ENCODE measurements at regions not wholly inside any gene's neighbourhood (a gene's known extent, or its start where the extent isn't known, plus 50 kb on each side); places are given as distances from the start of the nearest gene placed in this dataset.

DNA sequence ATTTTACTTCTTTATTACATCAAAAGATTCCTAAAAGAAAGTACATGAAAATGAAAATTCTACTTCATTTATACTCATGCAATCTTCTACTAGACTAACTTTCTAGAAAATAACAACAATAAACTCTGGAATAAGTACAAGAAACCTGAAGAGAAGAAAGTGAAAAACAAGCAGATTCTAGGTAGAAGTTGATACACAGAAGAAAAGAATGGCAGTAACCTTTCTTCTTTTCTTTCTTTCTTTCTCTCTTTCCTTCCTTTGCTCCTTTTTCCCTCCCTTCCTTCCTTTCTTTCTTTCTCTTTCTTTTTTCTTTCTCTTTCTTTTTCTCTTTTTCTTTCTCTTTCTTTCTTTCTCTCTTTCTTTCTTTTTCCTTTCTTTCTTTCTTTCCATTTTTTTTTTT is 541.7 kb upstream of the ANKRD30A start:
- Histone ChIP-seq H3K4me2 (replicated peaks; ENCODE audit: extremely low read depth, low read length, poor library complexity, severe bottlenecking) (no peak overlapping the region), H2AFZ (ENCODE audit: insufficient read depth, low read depth, low read length, poor library complexity, severe bottlenecking) (no peak overlapping the region), H3K4me3 (replicated peaks in 1 of 3; ENCODE audit: low read depth in 2 of 3, low read length in 3 of 3) (no peak overlapping the region), H3K27me3 (ENCODE audit: control insufficient read depth in 2 of 2, insufficient read depth in 2 of 2, low read length in 2 of 2) (no peaks in the 10 kb centered on the region), H3K4me1 (ENCODE audit: control insufficient read depth in 1 of 2, insufficient read depth in 2 of 2, low read length in 2 of 2) (no peaks in the 10 kb centered on the region), H3K27ac (ENCODE audit: low read depth in 1 of 2, low read length in 2 of 2) (no peak overlapping the region), H3K36me3 (replicated peaks in 1 of 2; ENCODE audit: control insufficient read depth in 1 of 2, insufficient read depth in 2 of 2, low read length in 2 of 2) (no peaks in the 10 kb centered on the region), H3K9ac (ENCODE audit: insufficient read depth, low read length, poor library complexity, severe bottlenecking) (no peak overlapping the region), H3K79me2 (ENCODE audit: insufficient read depth, low read length) (no peaks in the 10 kb centered on the region), H3K9me3 (replicated peaks in 1 of 2; ENCODE audit: control insufficient read depth in 1 of 2, insufficient read depth in 1 of 2, low read length in 2 of 2) (peaks cover 0 to 20% of the 10 kb centered on the region in 2 donors), H4K20me1 (ENCODE audit: insufficient read depth, low read length) (no peaks in the 10 kb centered on the region)
- intact Hi-C loops (cut with micrococcal nuclease) = no loop called here
- peaks cover 0 to 3% (median 2%) of the 10 kb centered on the region in 3 donors for H3K27me3 Mint-ChIP-seq (ENCODE audit: low read depth in 3 of 3)
- no peaks in the 10 kb centered on the region for H3K4me1 Mint-ChIP-seq
- TF ChIP-seq, protein P1, sequence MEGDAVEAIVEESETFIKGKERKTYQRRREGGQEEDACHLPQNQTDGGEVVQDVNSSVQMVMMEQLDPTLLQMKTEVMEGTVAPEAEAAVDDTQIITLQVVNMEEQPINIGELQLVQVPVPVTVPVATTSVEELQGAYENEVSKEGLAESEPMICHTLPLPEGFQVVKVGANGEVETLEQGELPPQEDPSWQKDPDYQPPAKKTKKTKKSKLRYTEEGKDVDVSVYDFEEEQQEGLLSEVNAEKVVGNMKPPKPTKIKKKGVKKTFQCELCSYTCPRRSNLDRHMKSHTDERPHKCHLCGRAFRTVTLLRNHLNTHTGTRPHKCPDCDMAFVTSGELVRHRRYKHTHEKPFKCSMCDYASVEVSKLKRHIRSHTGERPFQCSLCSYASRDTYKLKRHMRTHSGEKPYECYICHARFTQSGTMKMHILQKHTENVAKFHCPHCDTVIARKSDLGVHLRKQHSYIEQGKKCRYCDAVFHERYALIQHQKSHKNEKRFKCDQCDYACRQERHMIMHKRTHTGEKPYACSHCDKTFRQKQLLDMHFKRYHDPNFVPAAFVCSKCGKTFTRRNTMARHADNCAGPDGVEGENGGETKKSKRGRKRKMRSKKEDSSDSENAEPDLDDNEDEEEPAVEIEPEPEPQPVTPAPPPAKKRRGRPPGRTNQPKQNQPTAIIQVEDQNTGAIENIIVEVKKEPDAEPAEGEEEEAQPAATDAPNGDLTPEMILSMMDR (IDR thresholded peaks at IDR 0.05) = no peak
- DNase-seq = no peak
- H3K36me3 Mint-ChIP-seq = no peaks in the 10 kb centered on the region
- no peak overlapping the region for H3K27ac Mint-ChIP-seq
- peaks cover 3 to 23% (median 12%) of the 10 kb centered on the region in 7 donors for H3K9me3 Mint-ChIP-seq
- H3K4me3 Mint-ChIP-seq = no peak overlapping the region

DNA sequence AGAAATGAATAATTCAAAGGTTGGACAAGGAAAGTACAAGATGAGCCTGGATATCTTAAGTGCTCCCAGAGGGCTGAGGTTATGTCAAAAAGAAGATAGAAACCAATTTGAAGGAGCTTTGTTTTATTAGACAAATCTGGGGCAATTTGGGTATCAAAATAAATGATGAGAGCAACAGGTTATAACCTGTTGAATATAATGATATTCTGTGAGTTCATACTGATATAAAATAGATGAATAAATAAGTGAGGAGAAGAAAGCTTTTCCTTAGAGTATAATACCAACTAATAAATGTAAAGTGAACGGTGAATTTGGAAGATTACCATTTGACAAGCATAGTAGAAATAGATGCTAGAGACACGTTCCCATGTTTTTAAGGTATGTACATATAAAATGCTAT is 544.2 kb upstream of the ANKRD30A start:
- WGBS (ENCODE audit: insufficient coverage) = no CpG with 5 or more reads among the region's 2 CpGs

More for the DNA sequence above, 544.2 kb upstream of the ANKRD30A start:
- Histone ChIP-seq H3K27me3 (ENCODE audit: control insufficient read depth in 2 of 2, insufficient read depth in 2 of 2, low read length in 2 of 2) (no peaks in the 10 kb centered on the region), H3K36me3 (replicated peaks in 1 of 2; ENCODE audit: control insufficient read depth in 1 of 2, insufficient read depth in 2 of 2, low read length in 2 of 2) (no peaks in the 10 kb centered on the region), H3K9me3 (replicated peaks in 1 of 2; ENCODE audit: control insufficient read depth in 1 of 2, insufficient read depth in 1 of 2, low read length in 2 of 2) (peaks cover 0 to 12% of the 10 kb centered on the region in 2 donors), H3K79me2 (ENCODE audit: insufficient read depth, low read length) (no peaks in the 10 kb centered on the region), H3K27ac (ENCODE audit: low read depth in 1 of 2, low read length in 2 of 2) (no peak overlapping the region), H2AFZ (ENCODE audit: insufficient read depth, low read depth, low read length, poor library complexity, severe bottlenecking) (no peak overlapping the region), H3K9ac (ENCODE audit: insufficient read depth, low read length, poor library complexity, severe bottlenecking) (no peak overlapping the region), H4K20me1 (ENCODE audit: insufficient read depth, low read length) (no peaks in the 10 kb centered on the region), H3K4me3 (replicated peaks in 1 of 3; ENCODE audit: low read depth in 2 of 3, low read length in 3 of 3) (no peak overlapping the region), H3K4me2 (replicated peaks; ENCODE audit: extremely low read depth, low read length, poor library complexity, severe bottlenecking) (no peak overlapping the region), H3K4me1 (ENCODE audit: control insufficient read depth in 1 of 2, insufficient read depth in 2 of 2, low read length in 2 of 2) (no peaks in the 10 kb centered on the region)
- Mint-ChIP-seq H3K27ac (no peak overlapping the region), H3K36me3 (no peaks in the 10 kb centered on the region), H3K4me1 (no peaks in the 10 kb centered on the region), H3K9me3 (peaks cover 3 to 21% (median 11%) of the 10 kb centered on the region in 7 donors), H3K27me3 (ENCODE audit: low read depth in 3 of 3) (peaks cover 0 to 3% (median 0%) of the 10 kb centered on the region in 3 donors), H3K4me3 (no peak overlapping the region)
- intact Hi-C loops (cut with micrococcal nuclease) = no loop called here
- TF ChIP-seq, protein P1 (IDR thresholded peaks at IDR 0.05) = no peak
- no peak for DNase-seq
